ENCODE measurements at regions not wholly inside any gene's neighbourhood (a gene's known extent, or its start where the extent isn't known, plus 50 kb on each side); places are given as distances from the start of the nearest gene placed in this dataset.

DNA sequence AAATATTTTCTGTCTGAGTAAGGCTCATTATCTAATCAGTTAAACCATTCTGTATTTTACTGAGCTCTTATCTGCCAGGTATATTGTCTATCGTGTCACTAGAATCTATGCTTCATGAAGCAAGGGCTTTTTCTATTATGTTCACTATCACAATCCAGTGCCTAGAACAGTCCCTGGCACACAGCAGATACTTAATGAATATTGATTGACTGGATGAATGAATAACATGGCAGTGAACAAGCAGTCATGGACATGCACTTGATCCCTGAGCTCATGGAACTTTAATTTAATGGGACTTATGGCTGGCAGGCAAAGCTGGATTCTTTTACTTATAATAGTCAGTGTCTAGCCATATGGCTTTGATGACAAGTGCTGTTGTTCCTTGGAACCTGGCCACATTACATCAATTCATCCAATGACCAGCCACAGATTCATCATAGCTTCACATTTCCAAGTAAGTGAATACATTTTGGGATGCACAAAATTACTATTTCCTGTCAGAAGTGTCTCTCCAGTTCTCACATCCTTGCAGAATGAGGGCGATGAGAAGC, 214.8 kb downstream of the COG6 start (continued):
- TF ChIP-seq, protein P1, sequence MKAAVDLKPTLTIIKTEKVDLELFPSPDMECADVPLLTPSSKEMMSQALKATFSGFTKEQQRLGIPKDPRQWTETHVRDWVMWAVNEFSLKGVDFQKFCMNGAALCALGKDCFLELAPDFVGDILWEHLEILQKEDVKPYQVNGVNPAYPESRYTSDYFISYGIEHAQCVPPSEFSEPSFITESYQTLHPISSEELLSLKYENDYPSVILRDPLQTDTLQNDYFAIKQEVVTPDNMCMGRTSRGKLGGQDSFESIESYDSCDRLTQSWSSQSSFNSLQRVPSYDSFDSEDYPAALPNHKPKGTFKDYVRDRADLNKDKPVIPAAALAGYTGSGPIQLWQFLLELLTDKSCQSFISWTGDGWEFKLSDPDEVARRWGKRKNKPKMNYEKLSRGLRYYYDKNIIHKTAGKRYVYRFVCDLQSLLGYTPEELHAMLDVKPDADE (IDR thresholded peaks at IDR 0.05): no peak
- TF ChIP-seq NANOG (IDR thresholded peaks at IDR 0.05; ENCODE audit: borderline replicate concordance) (no peak), ZNF331 (CRISPR knock-in tag; IDR thresholded peaks at IDR 0.05; ENCODE audit: low read depth) (no peak), POLR2AphosphoS5 (IDR thresholded peaks at IDR 0.05; ENCODE audit: low read depth) (no peak), EZH2phosphoT487 (IDR thresholded peaks at IDR 0.05; ENCODE audit: unreplicated experiment) (no peak), STAT1 (IDR thresholded peaks at IDR 0.05; ENCODE audit: unreplicated experiment) (no peak)
- TF ChIP-seq, protein P2, sequence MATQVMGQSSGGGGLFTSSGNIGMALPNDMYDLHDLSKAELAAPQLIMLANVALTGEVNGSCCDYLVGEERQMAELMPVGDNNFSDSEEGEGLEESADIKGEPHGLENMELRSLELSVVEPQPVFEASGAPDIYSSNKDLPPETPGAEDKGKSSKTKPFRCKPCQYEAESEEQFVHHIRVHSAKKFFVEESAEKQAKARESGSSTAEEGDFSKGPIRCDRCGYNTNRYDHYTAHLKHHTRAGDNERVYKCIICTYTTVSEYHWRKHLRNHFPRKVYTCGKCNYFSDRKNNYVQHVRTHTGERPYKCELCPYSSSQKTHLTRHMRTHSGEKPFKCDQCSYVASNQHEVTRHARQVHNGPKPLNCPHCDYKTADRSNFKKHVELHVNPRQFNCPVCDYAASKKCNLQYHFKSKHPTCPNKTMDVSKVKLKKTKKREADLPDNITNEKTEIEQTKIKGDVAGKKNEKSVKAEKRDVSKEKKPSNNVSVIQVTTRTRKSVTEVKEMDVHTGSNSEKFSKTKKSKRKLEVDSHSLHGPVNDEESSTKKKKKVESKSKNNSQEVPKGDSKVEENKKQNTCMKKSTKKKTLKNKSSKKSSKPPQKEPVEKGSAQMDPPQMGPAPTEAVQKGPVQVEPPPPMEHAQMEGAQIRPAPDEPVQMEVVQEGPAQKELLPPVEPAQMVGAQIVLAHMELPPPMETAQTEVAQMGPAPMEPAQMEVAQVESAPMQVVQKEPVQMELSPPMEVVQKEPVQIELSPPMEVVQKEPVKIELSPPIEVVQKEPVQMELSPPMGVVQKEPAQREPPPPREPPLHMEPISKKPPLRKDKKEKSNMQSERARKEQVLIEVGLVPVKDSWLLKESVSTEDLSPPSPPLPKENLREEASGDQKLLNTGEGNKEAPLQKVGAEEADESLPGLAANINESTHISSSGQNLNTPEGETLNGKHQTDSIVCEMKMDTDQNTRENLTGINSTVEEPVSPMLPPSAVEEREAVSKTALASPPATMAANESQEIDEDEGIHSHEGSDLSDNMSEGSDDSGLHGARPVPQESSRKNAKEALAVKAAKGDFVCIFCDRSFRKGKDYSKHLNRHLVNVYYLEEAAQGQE (IDR thresholded peaks at IDR 0.05; ENCODE audit: unreplicated experiment): no peak

DNA sequence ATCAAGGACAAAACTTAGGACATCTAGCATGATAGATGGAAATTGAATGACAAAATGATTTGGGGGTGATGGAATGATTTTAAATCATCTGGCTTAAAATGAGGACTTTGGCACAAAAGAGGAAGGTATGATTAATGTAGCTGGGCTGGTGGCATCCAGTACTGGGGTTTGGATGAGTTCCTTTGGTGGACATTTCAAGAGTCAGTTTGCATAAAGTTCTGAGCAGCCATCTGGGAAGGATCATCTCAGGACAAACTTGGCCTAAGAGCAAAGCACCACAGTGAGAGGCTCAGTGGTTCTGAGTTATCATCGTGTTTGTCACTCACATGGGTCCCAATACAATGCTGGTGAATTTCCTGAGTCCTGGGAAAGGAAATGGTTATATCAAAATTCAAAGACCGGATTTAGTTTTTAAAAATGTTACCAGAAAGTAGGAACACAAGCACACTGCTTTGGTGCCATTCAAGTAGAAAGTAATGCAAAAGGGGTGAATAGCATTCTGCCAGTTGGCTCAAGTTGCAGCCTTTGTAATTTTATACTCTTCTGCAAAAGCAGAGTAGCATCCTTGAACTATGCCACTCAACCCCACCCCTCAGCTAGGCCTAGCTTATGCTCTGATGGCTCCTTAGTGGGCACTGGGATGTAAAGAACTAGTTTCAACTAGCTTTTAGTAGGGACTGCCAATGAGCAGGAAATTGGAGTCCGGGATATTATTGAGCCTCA, 219.0 kb downstream of the COG6 start:
- Mint-ChIP-seq H3K4me1 (peaks cover 4% of the 10 kb centered on the region; the same call in 2 of the 3 replicates), H3K9me3 (no peaks in the 10 kb centered on the region)
- H3K79me2 ChIP-seq (replicated peaks; ENCODE audit: insufficient read depth): no peaks in the 10 kb centered on the region
- no peak for TF ChIP-seq STAT1 (IDR thresholded peaks at IDR 0.05; ENCODE audit: unreplicated experiment)
- TF ChIP-seq ZNF331 (CRISPR knock-in tag; IDR thresholded peaks at IDR 0.05; ENCODE audit: low read depth): no peak
- TF ChIP-seq EZH2 (IDR thresholded peaks at IDR 0.05; ENCODE audit: low read depth, unreplicated experiment): no peak
- TF ChIP-seq ZNF114 (CRISPR knock-in tag; IDR thresholded peaks at IDR 0.05): no peak
- TF ChIP-seq, protein P2 (IDR thresholded peaks at IDR 0.05; ENCODE audit: unreplicated experiment): no peak
- TF ChIP-seq POLR2AphosphoS5 (IDR thresholded peaks at IDR 0.05; ENCODE audit: low read depth): no peak
- no peak for TF ChIP-seq NANOG (IDR thresholded peaks at IDR 0.05; ENCODE audit: borderline replicate concordance)
- TF ChIP-seq, protein P1 (IDR thresholded peaks at IDR 0.05): no peak
- TF ChIP-seq JUNB (IDR thresholded peaks at IDR 0.05; ENCODE audit: unreplicated experiment): no peak

More for the DNA sequence above, 219.0 kb downstream of the COG6 start:
- Histone ChIP-seq H3K4me3 (no peak overlapping the region), H3K4me1 (ENCODE audit: insufficient read depth) (0 out of 2 replicates have a peak, but pooled peaks cover 6% of the 10 kb centered on the region), H3F3A (replicated peaks; ENCODE audit: low read depth) (no peaks in the 10 kb centered on the region), H2AFZ (peak overlapping the region; percentile 21; the same call in 1 of the 2 replicates), H3K27me3 (ENCODE audit: insufficient read depth) (no peaks in the 10 kb centered on the region), H3K4me2 (no peak overlapping the region), H4K20me1 (replicated peaks; ENCODE audit: insufficient read depth) (no peaks in the 10 kb centered on the region), H3K9me2 (ENCODE audit: insufficient read depth) (no peaks in the 10 kb centered on the region), H3K36me3 (ENCODE audit: insufficient read depth) (no peaks in the 10 kb centered on the region), H3K27ac (ENCODE audit: low read depth) (no peak overlapping the region)
- H3K36me3 Mint-ChIP-seq (ENCODE audit: low read depth): no peaks in the 10 kb centered on the region
- H3K27ac Mint-ChIP-seq: no peak overlapping the region
- DNase-seq (ENCODE audit: low spot score): no peak
- H3K27me3 Mint-ChIP-seq (ENCODE audit: insufficient read depth, low read depth, poor library complexity): no peaks in the 10 kb centered on the region
- no peak overlapping the region for H3K4me3 Mint-ChIP-seq
- ATAC-seq: peak; percentile 57

Measured in GM23338 (cell line).